H1 (cell line): ENCODE measurements at regions not wholly inside any gene's neighbourhood (a gene's known extent, or its start where the extent isn't known, plus 50 kb on each side); places are given as distances from the start of the nearest gene placed in this dataset.

Experiments
- CBX5 ChIP-seq: fragments of 300-800, 300-1000 bp; sonication (generic); IDR thresholded peaks from 2 replicates; pipeline ENCODE4 v1.7.1; 2016; ENCODE audit warnings: antibody characterized with exemption, low read length, low read depth
- TAF7 ChIP-seq: optimal IDR thresholded peaks from 2 replicates; pipeline ENCODE3; 2011; ENCODE audit warnings: low read depth, mild to moderate bottlenecking, inconsistent platforms, low read length, moderate library complexity, borderline replicate concordance
- TCF12 ChIP-seq: IDR thresholded peaks from 2 replicates; pipeline ENCODE4 v1.6.1; 2011; ENCODE audit warnings: low read depth, mild to moderate bottlenecking, low read length
- TF ChIP-seq, protein P1 (sequence below): fragments of 300-600 bp; sonication (generic); IDR thresholded peaks from 2 replicates; pipeline ENCODE4 v1.7.1; 2012; ENCODE audit warnings: low read length, moderate library complexity, mild to moderate bottlenecking, inconsistent platforms; ENCODE audit not compliant: insufficient replicate concordance

DNA sequence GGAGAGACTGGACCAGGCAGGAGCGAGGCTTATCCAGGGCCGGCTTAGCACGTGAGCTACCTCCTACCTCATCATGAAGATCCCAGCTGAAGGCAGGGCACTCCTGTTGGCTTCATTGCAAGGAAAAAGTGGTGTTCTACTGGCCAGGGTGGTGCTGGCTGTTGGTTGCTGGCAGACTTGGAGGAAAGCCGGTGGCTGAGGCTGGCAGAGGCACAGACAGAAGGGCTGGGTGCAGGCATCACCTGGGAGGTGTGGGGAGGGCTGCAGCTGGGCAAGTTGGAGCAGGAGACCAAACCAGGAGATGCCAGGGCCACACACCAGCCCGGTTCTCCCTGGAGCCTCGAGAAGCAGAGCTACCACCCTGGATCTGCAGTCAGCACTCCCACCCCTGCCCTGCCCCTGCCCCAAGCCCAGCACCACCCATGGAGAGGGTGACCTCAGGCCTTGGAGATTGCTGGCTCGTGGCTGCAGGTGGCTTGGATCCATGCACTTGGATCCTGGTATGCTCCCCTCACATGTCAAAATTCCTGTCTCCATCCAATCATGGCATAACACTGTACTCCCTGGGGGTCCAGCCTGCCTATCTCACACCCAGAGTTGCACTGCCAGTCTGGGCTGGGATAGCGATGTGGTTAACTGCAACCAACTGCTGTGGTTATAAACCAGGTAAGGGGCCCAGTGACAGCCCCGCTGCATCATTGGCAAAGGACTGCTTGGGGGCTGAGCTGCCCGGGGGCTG lies 49.7 kb downstream of the GLI2 start (continued):
- TF ChIP-seq, protein P1, sequence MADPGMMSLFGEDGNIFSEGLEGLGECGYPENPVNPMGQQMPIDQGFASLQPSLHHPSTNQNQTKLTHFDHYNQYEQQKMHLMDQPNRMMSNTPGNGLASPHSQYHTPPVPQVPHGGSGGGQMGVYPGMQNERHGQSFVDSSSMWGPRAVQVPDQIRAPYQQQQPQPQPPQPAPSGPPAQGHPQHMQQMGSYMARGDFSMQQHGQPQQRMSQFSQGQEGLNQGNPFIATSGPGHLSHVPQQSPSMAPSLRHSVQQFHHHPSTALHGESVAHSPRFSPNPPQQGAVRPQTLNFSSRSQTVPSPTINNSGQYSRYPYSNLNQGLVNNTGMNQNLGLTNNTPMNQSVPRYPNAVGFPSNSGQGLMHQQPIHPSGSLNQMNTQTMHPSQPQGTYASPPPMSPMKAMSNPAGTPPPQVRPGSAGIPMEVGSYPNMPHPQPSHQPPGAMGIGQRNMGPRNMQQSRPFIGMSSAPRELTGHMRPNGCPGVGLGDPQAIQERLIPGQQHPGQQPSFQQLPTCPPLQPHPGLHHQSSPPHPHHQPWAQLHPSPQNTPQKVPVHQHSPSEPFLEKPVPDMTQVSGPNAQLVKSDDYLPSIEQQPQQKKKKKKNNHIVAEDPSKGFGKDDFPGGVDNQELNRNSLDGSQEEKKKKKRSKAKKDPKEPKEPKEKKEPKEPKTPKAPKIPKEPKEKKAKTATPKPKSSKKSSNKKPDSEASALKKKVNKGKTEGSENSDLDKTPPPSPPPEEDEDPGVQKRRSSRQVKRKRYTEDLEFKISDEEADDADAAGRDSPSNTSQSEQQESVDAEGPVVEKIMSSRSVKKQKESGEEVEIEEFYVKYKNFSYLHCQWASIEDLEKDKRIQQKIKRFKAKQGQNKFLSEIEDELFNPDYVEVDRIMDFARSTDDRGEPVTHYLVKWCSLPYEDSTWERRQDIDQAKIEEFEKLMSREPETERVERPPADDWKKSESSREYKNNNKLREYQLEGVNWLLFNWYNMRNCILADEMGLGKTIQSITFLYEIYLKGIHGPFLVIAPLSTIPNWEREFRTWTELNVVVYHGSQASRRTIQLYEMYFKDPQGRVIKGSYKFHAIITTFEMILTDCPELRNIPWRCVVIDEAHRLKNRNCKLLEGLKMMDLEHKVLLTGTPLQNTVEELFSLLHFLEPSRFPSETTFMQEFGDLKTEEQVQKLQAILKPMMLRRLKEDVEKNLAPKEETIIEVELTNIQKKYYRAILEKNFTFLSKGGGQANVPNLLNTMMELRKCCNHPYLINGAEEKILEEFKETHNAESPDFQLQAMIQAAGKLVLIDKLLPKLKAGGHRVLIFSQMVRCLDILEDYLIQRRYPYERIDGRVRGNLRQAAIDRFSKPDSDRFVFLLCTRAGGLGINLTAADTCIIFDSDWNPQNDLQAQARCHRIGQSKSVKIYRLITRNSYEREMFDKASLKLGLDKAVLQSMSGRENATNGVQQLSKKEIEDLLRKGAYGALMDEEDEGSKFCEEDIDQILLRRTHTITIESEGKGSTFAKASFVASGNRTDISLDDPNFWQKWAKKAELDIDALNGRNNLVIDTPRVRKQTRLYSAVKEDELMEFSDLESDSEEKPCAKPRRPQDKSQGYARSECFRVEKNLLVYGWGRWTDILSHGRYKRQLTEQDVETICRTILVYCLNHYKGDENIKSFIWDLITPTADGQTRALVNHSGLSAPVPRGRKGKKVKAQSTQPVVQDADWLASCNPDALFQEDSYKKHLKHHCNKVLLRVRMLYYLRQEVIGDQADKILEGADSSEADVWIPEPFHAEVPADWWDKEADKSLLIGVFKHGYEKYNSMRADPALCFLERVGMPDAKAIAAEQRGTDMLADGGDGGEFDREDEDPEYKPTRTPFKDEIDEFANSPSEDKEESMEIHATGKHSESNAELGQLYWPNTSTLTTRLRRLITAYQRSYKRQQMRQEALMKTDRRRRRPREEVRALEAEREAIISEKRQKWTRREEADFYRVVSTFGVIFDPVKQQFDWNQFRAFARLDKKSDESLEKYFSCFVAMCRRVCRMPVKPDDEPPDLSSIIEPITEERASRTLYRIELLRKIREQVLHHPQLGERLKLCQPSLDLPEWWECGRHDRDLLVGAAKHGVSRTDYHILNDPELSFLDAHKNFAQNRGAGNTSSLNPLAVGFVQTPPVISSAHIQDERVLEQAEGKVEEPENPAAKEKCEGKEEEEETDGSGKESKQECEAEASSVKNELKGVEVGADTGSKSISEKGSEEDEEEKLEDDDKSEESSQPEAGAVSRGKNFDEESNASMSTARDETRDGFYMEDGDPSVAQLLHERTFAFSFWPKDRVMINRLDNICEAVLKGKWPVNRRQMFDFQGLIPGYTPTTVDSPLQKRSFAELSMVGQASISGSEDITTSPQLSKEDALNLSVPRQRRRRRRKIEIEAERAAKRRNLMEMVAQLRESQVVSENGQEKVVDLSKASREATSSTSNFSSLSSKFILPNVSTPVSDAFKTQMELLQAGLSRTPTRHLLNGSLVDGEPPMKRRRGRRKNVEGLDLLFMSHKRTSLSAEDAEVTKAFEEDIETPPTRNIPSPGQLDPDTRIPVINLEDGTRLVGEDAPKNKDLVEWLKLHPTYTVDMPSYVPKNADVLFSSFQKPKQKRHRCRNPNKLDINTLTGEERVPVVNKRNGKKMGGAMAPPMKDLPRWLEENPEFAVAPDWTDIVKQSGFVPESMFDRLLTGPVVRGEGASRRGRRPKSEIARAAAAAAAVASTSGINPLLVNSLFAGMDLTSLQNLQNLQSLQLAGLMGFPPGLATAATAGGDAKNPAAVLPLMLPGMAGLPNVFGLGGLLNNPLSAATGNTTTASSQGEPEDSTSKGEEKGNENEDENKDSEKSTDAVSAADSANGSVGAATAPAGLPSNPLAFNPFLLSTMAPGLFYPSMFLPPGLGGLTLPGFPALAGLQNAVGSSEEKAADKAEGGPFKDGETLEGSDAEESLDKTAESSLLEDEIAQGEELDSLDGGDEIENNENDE = no peak
- TF ChIP-seq CBX5 (no peak), TAF7 (no peak), TCF12 (no peak)
